Neural progenitor cell (in vitro differentiated cells): ENCODE measurements at regions not wholly inside any gene's neighbourhood (a gene's known extent, or its start where the extent isn't known, plus 50 kb on each side); places are given as distances from the start of the nearest gene placed in this dataset.

Source experiments
- EZH2 ChIP-seq: fragments of 200-600 bp; sonication (generic); IDR thresholded peaks from 2 replicates; pipeline ENCODE4 v1.6.1; 2017; ENCODE audit warnings: antibody characterized with exemption, mild to moderate bottlenecking, moderate library complexity
- EZH2phosphoT487 ChIP-seq: fragments of 200-600 bp; sonication (generic); IDR thresholded peaks from 2 replicates; pipeline ENCODE4 v1.6.1; 2017; ENCODE audit warnings: antibody characterized with exemption
- TF ChIP-seq, protein P1 (sequence below): fragments of 200-600 bp; sonication (generic); IDR thresholded peaks from 2 replicates; pipeline ENCODE4 v1.5.1; 2017; ENCODE audit warnings: antibody characterized with exemption, mild to moderate bottlenecking

DNA sequence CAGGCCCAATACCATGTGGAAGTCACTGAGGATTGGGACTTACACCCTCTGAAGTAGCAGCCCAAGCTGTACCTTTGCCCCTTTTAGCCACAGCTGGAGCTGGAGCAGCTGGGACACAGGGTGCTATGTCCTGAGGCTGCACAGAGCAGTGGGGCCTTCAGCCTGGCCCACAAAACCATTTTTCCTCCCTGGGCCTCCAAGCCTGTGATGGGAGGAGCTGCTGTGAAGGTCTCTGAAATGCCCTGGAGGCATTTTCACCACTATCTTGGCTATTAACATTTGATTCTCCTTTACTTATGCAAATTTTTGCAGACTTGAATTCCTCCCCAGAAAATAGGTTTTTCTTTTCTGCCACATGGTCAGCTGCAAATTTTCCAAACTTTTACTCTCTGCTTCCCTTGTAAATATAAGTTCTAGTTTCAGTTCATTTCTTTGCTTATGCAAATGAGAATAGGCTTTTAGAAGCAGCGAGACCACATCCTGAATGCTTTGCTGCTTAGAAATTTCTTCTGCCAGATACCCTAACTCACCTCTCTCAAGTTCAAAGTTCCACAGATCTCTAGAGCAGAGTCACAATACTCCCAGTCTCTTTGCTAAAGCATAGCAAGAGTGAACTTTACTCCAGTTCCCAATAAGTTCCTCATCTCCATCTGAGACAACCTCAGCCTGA, 213.8 kb upstream of the MGAT5 start:
- TF ChIP-seq, protein P1, sequence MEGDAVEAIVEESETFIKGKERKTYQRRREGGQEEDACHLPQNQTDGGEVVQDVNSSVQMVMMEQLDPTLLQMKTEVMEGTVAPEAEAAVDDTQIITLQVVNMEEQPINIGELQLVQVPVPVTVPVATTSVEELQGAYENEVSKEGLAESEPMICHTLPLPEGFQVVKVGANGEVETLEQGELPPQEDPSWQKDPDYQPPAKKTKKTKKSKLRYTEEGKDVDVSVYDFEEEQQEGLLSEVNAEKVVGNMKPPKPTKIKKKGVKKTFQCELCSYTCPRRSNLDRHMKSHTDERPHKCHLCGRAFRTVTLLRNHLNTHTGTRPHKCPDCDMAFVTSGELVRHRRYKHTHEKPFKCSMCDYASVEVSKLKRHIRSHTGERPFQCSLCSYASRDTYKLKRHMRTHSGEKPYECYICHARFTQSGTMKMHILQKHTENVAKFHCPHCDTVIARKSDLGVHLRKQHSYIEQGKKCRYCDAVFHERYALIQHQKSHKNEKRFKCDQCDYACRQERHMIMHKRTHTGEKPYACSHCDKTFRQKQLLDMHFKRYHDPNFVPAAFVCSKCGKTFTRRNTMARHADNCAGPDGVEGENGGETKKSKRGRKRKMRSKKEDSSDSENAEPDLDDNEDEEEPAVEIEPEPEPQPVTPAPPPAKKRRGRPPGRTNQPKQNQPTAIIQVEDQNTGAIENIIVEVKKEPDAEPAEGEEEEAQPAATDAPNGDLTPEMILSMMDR = no peak
- no peak for TF ChIP-seq EZH2phosphoT487
- no peak for TF ChIP-seq EZH2
